ENCODE measurements at regions not wholly inside any gene's neighbourhood (a gene's known extent, or its start where the extent isn't known, plus 50 kb on each side); places are given as distances from the start of the nearest gene placed in this dataset.
"Not testable (repeated sequence)": the region's sequence is repeated elsewhere in the genome, so short reads cannot be mapped to it uniquely, and the experiment has no call there.

- DNase-seq, result no peak
Measured at GRCh38 chr20:40019510-40019909, 669.5 kb downstream of the MAFB start.

DNA sequence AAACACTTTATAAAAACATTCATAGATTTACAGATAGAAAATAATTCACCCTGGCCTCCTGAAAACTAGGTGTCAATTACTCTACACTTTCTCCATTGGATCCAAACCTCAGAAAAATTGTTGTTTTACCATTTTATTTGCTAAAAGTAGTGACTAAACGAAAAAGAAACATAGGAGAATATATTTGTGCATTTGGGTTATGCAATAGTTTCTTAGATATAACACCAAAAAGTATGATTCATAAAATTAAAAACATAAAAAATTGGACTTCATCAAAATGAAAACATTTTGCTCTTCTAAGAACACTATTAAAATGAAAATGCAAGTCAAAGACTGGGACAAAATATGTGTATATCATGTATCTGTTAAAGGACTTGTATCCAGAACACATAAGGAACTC, 671.3 kb downstream of the MAFB start:
- no peak for DNase-seq

- no peak for DNase-seq
Measured at GRCh38 chr20:40016890-40017289, 672.1 kb downstream of the MAFB start.

GRCh38 chr20:40016392-40016791, 672.6 kb downstream of the MAFB start:
- no peak for DNase-seq

DNA sequence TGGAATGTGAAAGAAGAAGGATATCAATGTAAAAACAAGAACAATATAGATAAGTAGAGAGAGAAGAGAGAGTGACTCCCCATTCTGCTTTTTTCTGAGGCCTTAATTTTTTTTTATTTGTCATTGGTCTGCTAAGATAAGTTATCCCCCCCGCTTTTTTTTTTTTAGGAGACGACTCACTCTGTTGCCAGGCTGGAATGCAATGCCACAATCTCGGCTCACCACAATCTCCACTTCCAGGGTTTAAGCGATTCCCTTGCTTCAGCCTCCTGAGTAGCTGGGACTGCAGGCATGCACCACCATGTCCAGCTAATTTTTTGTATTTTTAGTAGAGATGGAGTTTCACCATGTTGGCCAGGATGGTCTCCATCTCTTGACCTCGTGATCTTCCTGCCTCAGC, 677.0 kb downstream of the MAFB start:
- DNase-seq, result not testable (repeated sequence)

DNA sequence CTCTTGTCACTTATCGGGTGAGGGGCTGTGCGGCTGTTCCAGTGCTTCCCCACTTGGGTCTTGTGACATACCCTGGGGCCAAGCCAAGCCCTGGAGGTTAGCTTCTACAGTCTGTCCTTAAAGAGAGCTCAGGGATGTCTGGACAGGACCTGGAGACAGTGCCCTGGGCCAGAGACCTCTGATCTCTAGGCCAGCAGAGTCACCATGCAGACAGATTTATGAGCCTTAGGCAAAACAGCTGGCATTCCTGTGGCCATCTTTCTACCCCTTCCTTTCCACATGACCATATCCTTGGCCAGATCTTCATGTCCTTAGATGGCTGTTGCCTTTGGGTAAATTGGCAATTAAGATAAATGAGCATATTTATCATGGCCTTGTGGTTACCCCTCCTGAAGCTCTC, 678.6 kb downstream of the MAFB start:
- no peak for DNase-seq

GRCh38 chr20:40009542-40009941, 679.5 kb downstream of the MAFB start:
- DNase-seq, result no peak

DNA sequence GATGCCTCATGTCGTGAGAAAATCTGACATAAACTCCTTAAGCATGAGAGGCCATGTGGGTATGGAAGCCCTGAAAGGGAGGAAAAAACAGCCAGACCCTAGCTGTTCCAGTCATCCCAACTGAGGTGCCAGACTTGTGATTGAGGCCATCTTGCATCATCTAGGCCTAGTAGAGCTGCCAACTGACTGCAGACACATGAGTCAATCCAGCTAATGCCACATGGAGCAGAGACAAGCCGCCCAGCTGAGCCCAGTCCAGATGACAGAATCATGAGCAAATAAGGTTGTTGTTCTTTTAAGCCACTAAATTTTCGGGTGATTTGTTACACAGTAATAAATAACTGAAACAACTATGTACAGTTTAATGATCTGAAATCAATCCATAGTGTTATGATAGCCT, 680.9 kb downstream of the MAFB start:
- no peak for DNase-seq

GRCh38 chr20:40006168-40006860, 682.7 kb downstream of the MAFB start:
- DNase-seq, result no peak

- not testable (repeated sequence) for DNase-seq
Measured at GRCh38 chr20:40004092-40004491, 684.9 kb downstream of the MAFB start.

DNA sequence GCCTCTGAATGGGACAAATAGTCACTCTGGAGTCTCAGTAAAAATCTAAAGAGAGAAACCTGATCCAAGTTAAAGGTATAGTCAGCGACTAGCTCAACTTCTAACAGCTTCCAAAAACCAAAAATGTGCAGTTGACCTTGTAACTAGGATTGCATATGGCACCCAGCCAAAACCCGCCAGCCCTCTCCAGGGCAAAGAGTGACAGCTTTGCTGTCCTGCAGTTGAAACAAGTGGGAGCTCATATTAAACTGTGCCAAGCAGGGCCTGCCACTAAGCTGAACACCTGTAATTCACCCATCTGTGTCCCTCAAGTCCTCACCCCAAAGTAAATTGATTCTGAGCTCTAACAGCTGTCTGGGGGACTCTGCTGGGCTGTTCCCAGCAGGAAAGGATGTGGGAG, 695.3 kb downstream of the MAFB start:
- DNase-seq, result no peak

DNA sequence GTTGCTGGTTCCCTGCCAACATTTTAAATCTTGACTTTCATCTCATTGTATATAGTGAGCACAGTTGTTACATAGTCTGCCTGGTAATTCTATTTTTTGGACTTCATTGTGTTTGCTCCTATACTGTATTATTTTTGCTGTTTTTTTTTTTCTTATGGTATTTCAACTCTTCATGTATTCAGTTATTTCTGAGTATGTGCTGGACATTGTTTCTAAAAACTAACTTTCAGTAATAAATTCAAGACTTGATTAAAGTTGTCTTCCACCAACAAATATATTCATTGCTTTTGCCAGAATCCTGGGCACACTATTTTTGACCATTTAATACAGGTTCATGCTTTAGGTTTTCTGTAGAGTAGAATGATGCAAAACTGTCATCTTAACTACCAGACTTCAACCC, 698.3 kb downstream of the MAFB start:
- DNase-seq, result no peak

DNA sequence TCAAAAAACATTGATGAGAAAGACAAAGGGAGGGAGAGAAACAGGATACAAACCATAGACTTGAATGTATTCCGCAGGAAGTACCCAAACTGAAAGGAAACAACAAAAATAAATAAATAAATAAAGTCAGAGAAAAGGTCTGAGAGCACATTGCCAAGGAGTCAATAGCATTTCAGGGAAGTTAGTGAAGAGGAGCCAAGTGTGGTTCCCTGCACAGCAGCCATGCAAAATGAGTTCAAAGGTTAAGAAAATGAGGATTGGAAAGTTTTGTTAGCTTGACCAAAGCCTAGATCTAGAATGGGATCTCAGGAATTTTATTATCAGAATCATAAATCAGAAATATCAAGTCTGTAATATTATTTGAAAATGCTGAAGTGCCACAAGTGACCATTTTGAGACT, 700.0 kb downstream of the MAFB start:
- DNase-seq, result no peak

DNA sequence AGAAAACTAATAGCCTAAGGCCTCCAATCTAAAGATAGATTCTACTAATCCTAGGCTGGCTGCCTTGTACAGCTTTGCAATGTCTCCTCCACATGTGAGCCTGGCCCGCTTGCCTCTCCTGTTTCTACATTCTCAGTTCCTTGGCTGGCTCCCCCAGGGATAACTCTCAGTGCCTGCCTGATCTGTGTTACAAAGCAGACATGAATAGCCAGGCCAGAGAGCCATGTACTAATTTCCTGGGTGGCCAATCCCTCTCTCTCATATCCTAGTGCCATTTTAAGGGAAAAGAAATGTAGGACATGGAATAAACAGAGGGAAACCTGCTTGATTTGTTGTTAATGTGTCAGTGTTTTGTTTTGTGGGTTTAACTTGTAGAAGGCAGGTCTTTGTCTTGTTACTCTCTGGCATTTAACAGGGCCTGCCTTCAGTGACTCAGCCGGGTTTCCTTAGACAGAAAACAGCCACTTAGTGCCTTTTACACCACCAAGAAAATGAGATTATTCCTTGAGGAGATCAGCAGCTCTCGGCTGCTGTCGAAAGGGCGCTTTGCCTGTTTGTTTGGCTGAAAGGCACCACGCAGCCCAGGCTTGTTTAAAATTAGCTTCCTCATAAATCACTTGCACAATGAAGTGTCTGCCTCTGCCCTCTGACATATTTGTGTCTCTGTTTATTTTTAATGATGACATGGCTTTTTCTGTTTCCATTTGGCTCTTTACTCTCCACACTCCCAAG, 702.7 kb downstream of the MAFB start:
- peak; percentile 50 for DNase-seq

DNA sequence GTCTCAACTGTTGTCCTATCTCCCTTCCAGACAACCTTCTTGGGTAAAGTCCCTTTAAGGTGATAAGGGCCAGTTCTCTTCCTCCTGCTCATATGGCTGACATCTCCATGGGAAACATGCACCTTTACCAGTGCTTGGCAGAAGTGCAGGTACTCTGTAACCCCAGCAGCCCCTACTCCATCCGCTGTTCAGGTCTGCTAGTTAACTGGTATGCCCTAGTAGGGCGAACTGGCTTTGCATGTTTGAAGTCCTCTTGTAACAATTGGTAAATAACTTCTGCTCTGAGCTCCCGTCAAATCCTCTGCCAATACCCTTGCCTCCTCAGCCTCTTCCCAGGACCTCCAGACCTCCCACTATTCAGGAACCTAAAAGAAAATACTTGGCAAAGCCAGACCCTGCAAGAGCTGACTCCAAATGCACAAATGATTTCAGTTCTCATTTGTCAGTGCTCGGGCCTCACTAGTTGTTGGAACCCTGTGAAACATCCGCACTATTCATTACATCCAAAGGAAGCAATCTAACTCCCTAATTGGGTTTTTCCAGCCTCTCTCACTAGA, 703.7 kb downstream of the MAFB start:
- peak; percentile 1 for DNase-seq

- no peak for DNase-seq
Measured at GRCh38 chr20:39983655-39984054, 705.4 kb downstream of the MAFB start.

DNA sequence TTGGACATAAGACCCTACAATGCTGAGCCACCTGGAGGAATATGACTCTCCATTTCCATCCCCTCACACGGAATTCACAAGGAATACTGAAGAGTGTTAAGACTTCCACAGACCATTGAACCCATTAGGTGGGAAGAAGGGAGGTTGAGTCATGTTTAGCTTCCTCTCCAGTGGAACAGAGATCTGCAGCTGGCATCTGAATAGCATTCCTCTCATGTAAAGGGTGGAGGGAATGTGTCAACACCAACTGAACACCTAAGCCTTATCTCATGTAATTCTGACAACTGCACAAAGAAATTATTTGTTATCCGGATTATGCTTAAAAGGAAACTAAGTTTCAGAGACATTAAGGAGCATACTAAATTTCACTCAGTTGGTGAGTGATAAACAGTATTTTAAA, 705.9 kb downstream of the MAFB start:
- DNase-seq, result no peak

GRCh38 chr20:39974966-39975501, 714.0 kb downstream of the MAFB start:
- no peak for DNase-seq

- DNase-seq, result no peak
Measured at GRCh38 chr20:39968495-39968894, 720.5 kb downstream of the MAFB start.

DNA sequence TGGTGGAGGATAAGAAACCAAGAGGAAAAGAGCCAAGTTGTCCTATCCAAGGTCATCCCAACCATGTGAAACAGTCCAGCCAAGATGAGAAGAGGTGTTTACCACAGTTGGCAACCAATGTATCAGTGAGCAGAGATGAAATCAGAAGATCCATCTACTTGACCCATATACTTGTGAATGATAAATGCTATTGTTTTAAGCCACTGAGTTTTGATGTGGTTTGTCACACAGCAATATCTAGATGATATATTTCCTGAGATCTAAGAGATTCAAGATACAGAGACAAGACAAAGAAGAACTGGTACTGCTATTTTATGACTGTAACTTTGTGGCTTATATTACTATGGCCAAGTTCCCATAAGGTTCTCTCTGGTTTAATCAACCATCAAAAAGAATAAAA, 721.2 kb downstream of the MAFB start:
- no peak for DNase-seq

- peak; percentile 15 for DNase-seq
Measured at GRCh38 chr20:39961637-39962244, 727.3 kb downstream of the MAFB start.

DNA sequence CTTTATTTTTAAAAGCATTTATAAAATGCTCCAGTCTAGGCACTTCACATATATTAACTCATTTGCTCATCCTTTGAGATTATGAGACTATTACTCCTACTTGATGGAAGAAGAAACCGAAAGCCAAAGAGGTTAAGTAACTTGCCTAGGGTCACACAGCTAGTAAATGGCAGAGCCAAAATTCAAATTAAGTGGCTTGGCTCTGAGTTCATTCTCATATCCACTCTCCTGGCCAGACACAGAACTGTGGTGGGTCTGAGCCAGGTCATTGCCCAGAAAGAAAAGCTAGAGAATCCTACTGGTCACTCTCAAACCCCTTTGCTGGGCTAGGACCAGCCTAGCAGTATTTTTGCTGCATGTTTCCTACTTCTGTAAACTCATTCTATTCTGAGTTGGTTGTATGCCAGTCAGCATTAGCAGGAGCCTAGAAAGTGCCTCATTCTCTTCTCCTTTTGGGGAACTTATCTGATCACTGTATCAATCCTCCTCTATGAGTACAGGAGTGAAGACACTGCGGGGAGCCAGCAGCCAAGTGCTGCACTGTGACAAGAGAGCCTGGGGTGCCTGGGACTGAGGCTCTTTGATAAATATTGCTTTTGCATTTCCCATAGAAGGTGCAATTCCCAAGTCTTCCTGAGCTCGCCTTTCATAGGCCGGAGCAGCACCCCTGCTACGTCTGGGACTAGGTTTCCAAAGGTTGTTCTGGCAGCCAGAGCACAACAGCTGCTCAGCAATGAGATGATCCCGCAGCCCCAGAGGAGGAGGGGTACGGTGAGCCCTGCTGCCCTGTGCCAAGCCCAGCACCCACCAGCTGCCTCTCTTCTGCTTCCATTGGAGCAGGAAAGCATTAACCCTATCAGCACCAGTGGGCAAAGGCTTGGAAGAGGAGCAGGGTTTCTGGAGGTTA, 728.3 kb downstream of the MAFB start:
- DNase-seq, result peak; percentile 40

DNA sequence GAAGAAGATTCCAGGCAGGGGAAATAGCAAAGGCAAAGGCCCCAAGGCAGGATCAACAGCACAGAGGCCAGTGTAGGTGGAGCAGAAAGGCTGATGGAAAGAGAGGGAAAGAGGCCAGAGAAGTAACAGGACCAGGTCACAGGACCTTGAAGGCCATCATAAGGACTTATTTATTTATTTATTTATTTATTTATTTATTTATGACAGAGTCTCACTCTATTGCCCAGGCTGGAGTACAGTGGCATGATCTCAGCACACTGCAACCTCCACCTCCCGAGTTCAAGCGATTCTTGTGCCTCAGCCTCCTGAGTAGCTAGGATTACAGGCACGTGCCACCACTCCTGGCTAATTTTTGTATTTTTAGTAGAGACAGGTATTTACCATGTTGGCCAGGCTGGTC, 731.1 kb downstream of the MAFB start:
- not testable (repeated sequence) for DNase-seq

Measured in retina (tissue), 1 donor.